Heart right ventricle (tissue), 16 donors: ENCODE measurements at regions not wholly inside any gene's neighbourhood (a gene's known extent, or its start where the extent isn't known, plus 50 kb on each side); places are given as distances from the start of the nearest gene placed in this dataset.

Experiments
- ATAC-seq, 8 donors: fragments of 200-7000 bp; cut with Tn5 transposase; one replicate each; pipeline ENCODE4 v1.9.1; 2020; ENCODE audit warnings: mild to moderate bottlenecking in 8 of 8, moderate library complexity in 8 of 8, moderate number of reproducible peaks in 1 of 8
- DNase-seq, 2 donors: peaks; one replicate each; pipeline ENCODE4 v3.0.0-alpha.2; 2020
- H3K27ac ChIP-seq, 10 donors: fragments of 200-600 bp; sonication (generic) in 2 of 10; one replicate each; pipeline versions ENCODE4 v1.5.0 to v1.8.0; 2020 to 2022; ENCODE audit warnings: mild to moderate bottlenecking in 3 of 10
- H3K27me3 ChIP-seq, 7 donors: fragments of 200-600 bp; one replicate each; pipeline ENCODE4 v1.8.0; 2021 to 2022; ENCODE audit warnings: mild to moderate bottlenecking in 2 of 7
- H3K36me3 ChIP-seq, 9 donors: fragments of 200-600 bp; sonication (generic) in 1 of 9; one replicate each; pipeline versions ENCODE4 v1.5.0 to v1.8.0; 2020 to 2022; ENCODE audit warnings: mild to moderate bottlenecking in 2 of 9
- H3K4me1 ChIP-seq, 9 donors: fragments of 200-600 bp; sonication (generic) in 1 of 9; one replicate each; pipeline versions ENCODE4 v1.5.0 to v1.8.0; 2020 to 2022; ENCODE audit warnings: mild to moderate bottlenecking in 4 of 9
- H3K4me3 ChIP-seq, 10 donors: fragments of 200-600 bp; sonication (generic) in 2 of 10; one replicate each; pipeline versions ENCODE4 v1.5.0 to v1.8.0; 2020 to 2022; ENCODE audit warnings: mild to moderate bottlenecking in 7 of 10, moderate library complexity in 2 of 10
- H3K9me3 ChIP-seq, 11 donors: fragments of 200-600 bp in 10 of 11; sonication (generic) in 2 of 11; one replicate each; pipeline versions ENCODE4 v1.5.0 to v1.8.0; 2013 to 2022; ENCODE audit warnings: mild to moderate bottlenecking in 2 of 11, control low read depth in 1 of 11, moderate library complexity in 1 of 11
- CTCF ChIP-seq, 9 donors: fragments of 200-600 bp; sonication (generic) in 2 of 9; IDR thresholded peaks; one replicate each; pipeline versions ENCODE4 v1.5.0 to v1.8.0; 2021 to 2022; ENCODE audit warnings: antibody characterized with exemption in 9 of 9, mild to moderate bottlenecking in 5 of 9, moderate library complexity in 1 of 9
- WGBS, 2 donors: extraction: QIAGEN DNeasy Blood & Tissue Kit; methylation state at CpG; one replicate each; pipeline ENCODE4 v1.1.7; 2013; ENCODE audit warnings: inconsistent platforms in 1 of 2; 5-methylcytosine and 5-hydroxymethylcytosine counted together
- intact Hi-C, 10 donors: fragments of 100-400 bp; cut with DNase I; formaldehyde crosslinking; loops; one replicate each; pipeline versions ENCODE4 v1.11.1 to v1.14.2; 2022
- donor health status: Arrhythmogenic right ventricular cardiomyopathy.
- donor health status: ischemic (EF 13 %, LVEDD 7.1; RV severe dilation, severe dysfunction).
- donor health status: healthy with polysubstance abuse.
- donor health status: DM: no; HTN: yes; CAD: no.
- donor health status: DM: no; HTN: no; CAD: no.
- donor health status: ischemic (EF 25% LVEDD 6.9; RV normal size, moderate dysfunction).
- donor health status: ischemic (EF 25% LVEDD 5.7; RV mildly dilated, moderate dysfunction).
- donor health status: healthy.
- donor health status: DM: yes; HTN: yes; CAD: no.
- donor health status: Ischemic cardiomyopathy.
- donor health status: ischemic (EF 35%, LVEDD 5.7; RV mildly dilated, moderate dysfunction).
- donor health status: nonischemic (EF 11% LVEDD 7.7; RV severe dilation, severe dysfunction).
- donor health status: DM: yes; HTN: yes; CAD: no.
- donor health status: PGD.
- donor health status: ischemic (EF 29% LVEDD 5.4; RV normal size, mild dysfunction).
- donor health status: nonischemic (EF 23%, LVEDD 6.1; RV moderate dilation, normal function).

- no peak for TF ChIP-seq CTCF (IDR thresholded peaks at IDR 0.05)
- no peaks in the 10 kb centered on the region for H3K4me1 ChIP-seq
- H3K36me3 ChIP-seq: no peaks in the 10 kb centered on the region
- H3K27me3 ChIP-seq: no peaks in the 10 kb centered on the region
- intact Hi-C loops: no loop called here
- H3K4me3 ChIP-seq: no peak overlapping the region
- WGBS, 2 donors: 37 to 62% methylated on average over 2 of the region's 2 CpGs
- DNase-seq: no peak
- H3K27ac ChIP-seq: no peak overlapping the region
- peak in 1 of 8 donors; percentile 42 for ATAC-seq
- H3K9me3 ChIP-seq: peaks cover 0 to 25% (median 0%) of the 10 kb centered on the region in 11 donors
These were observed 282.2 kb downstream of the GUCY2F start for GRCh38 chrX:109199726-109200125.

GRCh38 chrX:109190542-109190941 lies 291.3 kb downstream of the GUCY2F start:
- intact Hi-C loops: no loop called here
- DNase-seq: no peak
- Histone ChIP-seq H3K36me3 (no peaks in the 10 kb centered on the region), H3K9me3 (peaks cover 0 to 6% (median 0%) of the 10 kb centered on the region in 11 donors), H3K27ac (no peak overlapping the region), H3K4me3 (no peak overlapping the region), H3K27me3 (peaks cover 0 to under 1% (median 0%) of the 10 kb centered on the region in 7 donors), H3K4me1 (no peaks in the 10 kb centered on the region)
- ATAC-seq: no peak
- TF ChIP-seq CTCF (IDR thresholded peaks at IDR 0.05): no peak
- 83 to 94% methylated on average over 1 of the region's 1 CpG for WGBS, 2 donors

- intact Hi-C loops: no loop called here
- DNase-seq (no peak), ATAC-seq (no peak)
- no peaks in the 10 kb centered on the region for H3K36me3 ChIP-seq
- peaks cover 0 to 3% (median 0%) of the 10 kb centered on the region in 7 donors for H3K27me3 ChIP-seq
- 60 to 61% methylated on average over 2 of the region's 2 CpGs for WGBS, 2 donors
- no peak for TF ChIP-seq CTCF (IDR thresholded peaks at IDR 0.05)
- no peak overlapping the region for H3K4me3 ChIP-seq
- H3K9me3 ChIP-seq: no peaks in the 10 kb centered on the region
- H3K4me1 ChIP-seq: no peaks in the 10 kb centered on the region
- H3K27ac ChIP-seq: no peak overlapping the region
These were observed 294.3 kb downstream of the GUCY2F start for GRCh38 chrX:109187473-109188168.

GRCh38 chrX:109186939-109187338 lies 294.9 kb downstream of the GUCY2F start:
- ATAC-seq (no peak), DNase-seq (no peak)
- no peaks in the 10 kb centered on the region for H3K9me3 ChIP-seq
- 74 to 75% methylated on average over 4 of the region's 4 CpGs for WGBS, 2 donors
- H3K27ac ChIP-seq: no peak overlapping the region
- H3K4me1 ChIP-seq: no peaks in the 10 kb centered on the region
- intact Hi-C loops: no loop called here
- no peak overlapping the region for H3K4me3 ChIP-seq
- H3K36me3 ChIP-seq: no peaks in the 10 kb centered on the region
- H3K27me3 ChIP-seq: peaks cover 0 to 3% (median 0%) of the 10 kb centered on the region in 7 donors
- no peak for TF ChIP-seq CTCF (IDR thresholded peaks at IDR 0.05)
